NCI-H1436 treated with DMSO at 0.1 percent for 48 hours (cell line): ENCODE measurements at regions not wholly inside any gene's neighbourhood (a gene's known extent, or its start where the extent isn't known, plus 50 kb on each side); places are given as distances from the start of the nearest gene placed in this dataset.

Experiments used
- DNase-seq: peaks from one replicate; lab custom pipeline; 2025; lab: John Stamatoyannopoulos, UW

DNA sequence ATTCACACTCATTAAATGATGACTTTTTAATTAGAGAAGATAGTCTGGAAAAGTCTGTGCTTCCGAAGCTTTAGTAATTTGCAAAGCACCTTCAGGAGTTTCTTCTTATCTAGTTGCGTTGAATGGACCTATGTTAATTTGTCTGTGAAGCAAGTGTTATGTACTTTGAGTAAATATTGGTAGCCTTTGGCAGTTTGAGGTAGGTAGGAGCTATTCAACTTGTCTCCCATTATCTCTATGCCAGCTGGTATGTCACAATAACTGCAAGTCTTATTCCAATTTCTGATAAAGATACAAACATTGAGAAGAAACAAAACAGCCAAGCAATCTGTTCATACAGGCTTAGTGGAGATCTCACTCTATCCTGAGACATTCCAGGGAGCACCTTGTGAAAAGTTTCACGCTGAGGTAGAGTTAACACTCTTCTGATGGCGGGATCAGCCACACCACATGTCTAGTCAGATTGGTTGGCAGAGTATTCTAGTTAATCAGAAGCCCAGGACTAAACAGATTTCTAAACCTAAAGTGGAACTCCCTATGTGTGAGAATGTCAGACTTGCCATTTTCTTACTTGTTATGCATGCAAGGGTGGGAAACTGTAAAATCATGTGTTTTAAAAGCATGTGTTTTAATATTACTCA lies 219.8 kb upstream of the MANEA start:
- no peak for DNase-seq

DNA sequence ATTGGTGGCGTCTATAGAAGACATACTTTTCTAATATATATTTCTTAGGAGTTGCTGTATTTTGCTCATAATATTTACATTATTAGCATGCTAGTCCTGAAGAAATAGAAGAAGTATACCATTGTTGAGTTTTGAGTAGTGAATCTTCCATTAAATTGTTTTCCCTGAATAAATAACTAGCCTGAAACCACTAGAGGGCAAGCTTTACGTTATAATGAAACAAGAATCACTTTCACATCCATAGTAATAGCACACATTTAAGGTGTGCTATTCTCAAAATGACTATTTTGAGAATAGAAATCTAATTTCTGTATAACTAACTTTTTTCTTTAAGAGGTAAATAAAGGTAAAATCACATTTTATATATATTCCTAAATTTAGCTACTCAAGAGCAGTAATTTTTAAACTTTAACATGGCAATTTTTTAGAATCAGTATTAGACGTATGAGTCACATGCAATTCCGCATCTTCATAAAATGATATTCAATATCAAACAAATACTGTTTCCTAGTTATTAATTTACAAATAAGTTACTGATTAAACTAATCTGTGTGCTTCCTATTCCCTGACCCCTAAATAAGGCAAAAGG lies 213.2 kb upstream of the MANEA start:
- no peak for DNase-seq

DNA sequence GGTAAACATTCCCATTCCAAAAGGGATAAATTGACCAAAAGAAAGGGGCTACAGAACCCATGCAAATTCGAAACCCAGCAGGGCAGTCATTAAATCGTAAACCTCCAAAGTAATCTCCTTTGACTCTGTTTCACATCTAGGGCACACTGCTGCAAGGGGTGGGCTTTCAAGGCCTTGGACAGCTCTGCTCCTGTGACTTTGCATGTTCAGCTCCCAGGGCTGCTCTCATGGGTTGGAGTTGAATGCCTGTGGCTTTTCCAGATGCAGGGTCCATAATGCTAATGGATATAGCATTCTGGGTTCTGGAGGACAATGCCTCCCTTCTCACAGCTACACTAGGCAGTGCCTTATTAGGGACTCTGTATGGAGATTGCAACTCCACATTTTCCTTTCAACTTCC lies 211.9 kb upstream of the MANEA start:
- DNase-seq: no peak

GRCh38 chr6:95366414-95366813 lies 210.9 kb upstream of the MANEA start:
- no peak for DNase-seq

DNA sequence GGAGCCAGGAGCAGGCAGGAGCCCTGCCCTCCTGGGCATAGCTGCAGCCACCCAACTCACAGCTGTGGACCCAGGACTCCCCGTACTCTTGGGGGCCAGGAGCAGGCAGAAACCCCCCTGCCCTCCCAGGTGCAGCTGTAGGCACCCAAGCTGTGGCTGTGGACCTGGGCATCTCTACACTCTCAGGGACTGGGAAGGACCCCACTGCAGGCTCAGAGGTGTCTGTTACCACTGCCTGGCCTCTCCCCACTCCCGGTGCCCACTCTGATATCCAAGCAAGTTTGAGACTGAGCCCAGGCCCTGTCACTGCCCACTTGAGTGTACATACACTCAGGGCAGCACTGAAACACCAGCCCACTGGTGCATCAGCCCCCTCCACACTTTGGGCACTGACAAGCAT lies 193.5 kb upstream of the MANEA start:
- DNase-seq: no peak

GRCh38 chr6:95384988-95385387 lies 192.3 kb upstream of the MANEA start:
- no peak for DNase-seq

- DNase-seq: no peak
Measured at GRCh38 chr6:95387845-95388244, 189.5 kb upstream of the MANEA start.

GRCh38 chr6:95404777-95405176 lies 172.6 kb upstream of the MANEA start:
- no peak for DNase-seq

- DNase-seq: no peak
Measured at GRCh38 chr6:95408111-95408510, 169.2 kb upstream of the MANEA start.

DNA sequence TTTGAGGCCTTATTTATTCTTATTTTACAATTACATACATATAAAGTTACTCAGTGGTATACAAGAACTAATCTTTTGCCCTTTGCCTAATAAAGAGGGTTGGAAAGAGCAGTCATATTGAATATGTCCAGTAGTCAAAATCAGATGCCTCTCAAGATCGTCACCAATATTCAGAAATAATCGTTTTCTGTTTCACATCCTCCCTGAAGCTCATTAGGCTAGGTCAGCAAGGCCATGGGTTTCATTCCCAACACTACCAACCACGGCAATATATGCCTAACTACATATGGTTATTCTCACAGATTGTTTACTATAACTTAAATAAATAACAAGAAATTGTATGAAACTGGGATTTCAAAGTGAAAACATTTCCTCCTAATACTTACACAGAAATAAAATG lies 167.2 kb upstream of the MANEA start:
- no peak for DNase-seq

DNA sequence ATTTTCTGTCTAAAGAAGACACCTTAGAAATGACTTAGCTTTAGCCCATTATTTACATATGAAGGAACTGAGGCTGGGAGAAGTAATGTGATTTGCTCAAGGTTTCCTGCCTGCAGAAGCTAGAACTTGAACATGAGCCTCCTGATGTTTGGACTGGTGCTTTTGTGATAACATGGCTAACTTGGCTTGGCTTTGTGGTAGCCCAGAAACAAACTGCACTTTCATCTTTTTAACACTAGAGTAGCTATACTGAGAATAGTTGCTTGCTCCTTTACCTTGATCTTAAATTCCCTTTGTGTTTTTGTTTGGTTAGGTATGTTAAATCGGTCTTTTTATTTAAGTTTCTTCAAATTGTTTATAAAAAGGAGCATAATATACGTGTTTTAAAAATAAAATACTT lies 163.5 kb upstream of the MANEA start:
- DNase-seq: no peak

DNA sequence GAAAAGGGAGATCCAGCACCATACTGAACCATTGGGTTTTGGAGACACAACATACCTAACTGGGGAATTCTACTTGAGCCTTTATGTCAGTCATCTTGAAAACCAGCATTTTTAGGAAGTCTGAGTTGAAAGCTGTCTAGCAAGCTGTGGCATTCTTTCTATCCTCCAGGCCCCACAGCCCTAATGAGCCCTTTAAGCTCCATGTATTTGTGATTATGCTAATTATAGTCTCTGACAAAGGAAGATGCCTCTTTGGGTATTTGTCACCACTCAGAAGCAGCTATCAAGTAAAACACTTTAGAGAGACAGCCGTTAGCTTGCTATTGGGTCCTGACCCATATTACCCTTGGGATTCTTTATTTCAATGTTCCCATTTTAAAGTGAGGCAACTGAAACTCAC lies 159.5 kb upstream of the MANEA start:
- DNase-seq: no peak

DNA sequence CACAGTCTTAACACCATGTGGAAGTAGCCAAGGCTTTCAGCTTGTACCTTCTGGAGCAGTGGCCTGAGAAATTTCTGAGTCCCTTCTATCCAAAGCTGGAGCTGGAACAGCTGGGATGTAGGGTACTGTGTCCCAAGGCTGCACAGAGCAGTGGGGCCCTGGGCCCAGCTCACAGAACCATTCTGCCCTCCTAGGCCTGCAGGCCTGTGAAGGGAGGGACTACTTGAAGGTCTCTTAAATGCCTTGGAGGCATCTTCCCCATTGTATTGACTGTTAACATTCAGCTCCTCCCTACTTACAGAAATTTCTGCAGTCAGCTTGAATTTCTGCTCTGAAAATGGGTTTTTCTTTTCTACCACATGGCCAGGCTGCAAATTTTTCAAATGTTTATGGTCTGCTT lies 156.5 kb upstream of the MANEA start:
- DNase-seq: no peak

GRCh38 chr6:95423331-95423730 lies 154.0 kb upstream of the MANEA start:
- DNase-seq: no peak

- DNase-seq: peak; percentile 20
Measured at GRCh38 chr6:95431637-95432228, 145.6 kb upstream of the MANEA start.

GRCh38 chr6:95439741-95440140 lies 137.6 kb upstream of the MANEA start:
- no peak for DNase-seq

GRCh38 chr6:95448208-95448607 lies 129.1 kb upstream of the MANEA start:
- DNase-seq: no peak

DNA sequence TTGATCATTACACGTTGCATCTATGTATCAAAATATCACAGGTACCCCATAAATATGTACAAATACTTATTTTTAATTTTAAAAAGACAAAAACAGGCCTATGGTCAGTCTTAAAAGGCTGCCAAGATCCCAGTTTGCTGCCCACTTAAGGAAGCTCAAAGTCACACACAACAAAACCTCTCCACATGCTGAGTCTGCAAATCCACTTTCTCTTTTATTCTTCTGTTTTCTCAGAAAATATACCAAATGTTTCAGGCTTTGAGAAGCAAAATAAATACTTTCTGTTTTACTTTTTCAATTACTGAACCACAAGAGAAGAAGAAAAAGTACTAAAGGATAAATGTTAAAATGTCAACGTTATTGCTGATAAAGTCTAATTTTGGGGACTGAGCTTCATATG lies 107.8 kb upstream of the MANEA start:
- no peak for DNase-seq

- DNase-seq: no peak
Measured at GRCh38 chr6:95478941-95479340, 98.4 kb upstream of the MANEA start.

DNA sequence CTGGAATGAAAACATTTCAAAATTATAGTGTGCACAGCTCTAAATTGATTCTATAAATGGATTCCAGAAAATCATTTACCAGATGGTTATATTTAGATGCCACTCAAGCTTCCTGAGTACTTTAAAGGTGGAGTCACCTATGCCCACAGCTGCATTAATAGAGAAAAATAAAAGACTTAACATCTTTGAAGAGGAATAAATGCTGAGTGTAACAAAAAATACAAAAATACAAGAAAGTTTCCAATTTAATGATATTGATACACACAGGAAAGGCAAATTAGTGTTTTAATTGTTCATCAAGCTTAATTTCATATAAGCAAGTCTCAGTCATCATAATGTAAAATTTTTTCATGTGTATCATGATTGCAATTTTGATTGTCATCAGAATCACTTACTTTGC lies 89.5 kb upstream of the MANEA start:
- no peak for DNase-seq

- no peak for DNase-seq
Measured at GRCh38 chr6:95489185-95489863, 88.0 kb upstream of the MANEA start.

- DNase-seq: no peak
Measured at GRCh38 chr6:95496769-95497426, 80.4 kb upstream of the MANEA start.
